Transverse colon (tissue), 3 donors: ENCODE measurements at regions not wholly inside any gene's neighbourhood (a gene's known extent, or its start where the extent isn't known, plus 50 kb on each side); places are given as distances from the start of the nearest gene placed in this dataset.

Source experiments
- POLR2A ChIP-seq: fragments of 450-650 bp; IDR thresholded peaks from one replicate; pipeline ENCODE4 v1.6.1; 2016; ENCODE audit warnings: antibody characterized with exemption, mild to moderate bottlenecking, moderate library complexity
- TF ChIP-seq, protein P1 (sequence below), 5 experiments: fragments of 200-600 bp in 3 of 5; fragments of 450-650 bp in 2 of 5; sonication (generic) in 3 of 5; IDR thresholded peaks; 1 replicate in 2 of 5; 2 replicates in 3 of 5; pipeline ENCODE4 v1.5.1; 2016 to 2017; ENCODE audit warnings: antibody characterized with exemption in 5 of 5, inconsistent platforms in 3 of 5, mild to moderate bottlenecking in 2 of 5, moderate library complexity in 1 of 5

DNA sequence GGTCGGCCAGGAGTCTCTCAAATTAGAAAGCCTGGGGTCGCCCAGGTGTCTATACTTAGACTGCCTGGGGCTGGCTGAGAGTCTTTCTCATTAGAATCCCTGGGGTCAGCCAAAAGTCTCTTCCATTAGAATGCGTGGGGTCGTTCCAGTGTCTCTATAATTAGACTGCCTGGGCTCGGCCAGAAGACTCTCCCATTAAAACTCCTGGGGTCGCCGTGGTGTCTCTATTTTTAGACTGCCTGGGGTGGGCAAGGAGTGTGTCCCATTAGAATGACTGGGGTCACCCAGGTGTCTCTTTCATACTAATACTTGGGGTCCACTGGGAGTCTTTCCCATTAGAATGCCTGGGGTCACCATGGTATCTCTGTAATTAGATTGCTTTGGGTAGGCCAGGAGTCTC, 2227.7 kb downstream of the TP53TG3F start:
- TF ChIP-seq, protein P1, sequence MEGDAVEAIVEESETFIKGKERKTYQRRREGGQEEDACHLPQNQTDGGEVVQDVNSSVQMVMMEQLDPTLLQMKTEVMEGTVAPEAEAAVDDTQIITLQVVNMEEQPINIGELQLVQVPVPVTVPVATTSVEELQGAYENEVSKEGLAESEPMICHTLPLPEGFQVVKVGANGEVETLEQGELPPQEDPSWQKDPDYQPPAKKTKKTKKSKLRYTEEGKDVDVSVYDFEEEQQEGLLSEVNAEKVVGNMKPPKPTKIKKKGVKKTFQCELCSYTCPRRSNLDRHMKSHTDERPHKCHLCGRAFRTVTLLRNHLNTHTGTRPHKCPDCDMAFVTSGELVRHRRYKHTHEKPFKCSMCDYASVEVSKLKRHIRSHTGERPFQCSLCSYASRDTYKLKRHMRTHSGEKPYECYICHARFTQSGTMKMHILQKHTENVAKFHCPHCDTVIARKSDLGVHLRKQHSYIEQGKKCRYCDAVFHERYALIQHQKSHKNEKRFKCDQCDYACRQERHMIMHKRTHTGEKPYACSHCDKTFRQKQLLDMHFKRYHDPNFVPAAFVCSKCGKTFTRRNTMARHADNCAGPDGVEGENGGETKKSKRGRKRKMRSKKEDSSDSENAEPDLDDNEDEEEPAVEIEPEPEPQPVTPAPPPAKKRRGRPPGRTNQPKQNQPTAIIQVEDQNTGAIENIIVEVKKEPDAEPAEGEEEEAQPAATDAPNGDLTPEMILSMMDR (IDR thresholded peaks at IDR 0.05): no peak
- TF ChIP-seq POLR2A: no peak
